Posterior vena cava (tissue), 2 donors: ENCODE measurements at regions not wholly inside any gene's neighbourhood (a gene's known extent, or its start where the extent isn't known, plus 50 kb on each side); places are given as distances from the start of the nearest gene placed in this dataset.
"Not testable (repeated sequence)": the region's sequence is repeated elsewhere in the genome, so short reads cannot be mapped to it uniquely, and the experiment has no call there.

Experiments
- DNase-seq: peaks from one replicate; pipeline ENCODE4 v3.0.0-alpha.2; 2020; ENCODE audit warnings: low spot score
- intact Hi-C, 2 donors: fragments of 100-400 bp; cut with DNase I; formaldehyde crosslinking; loops; one replicate each; pipeline versions ENCODE4 v1.14.1 to v1.14.2; 2022 to 2023
- donor health status: DM: yes; HTN: yes; CAD: no.
- donor health status: DM: yes; HTN: yes; CAD: no.

GRCh38 chr13:87208636-87209035 is 462.5 kb upstream of the SLITRK5 start:
- no peak for DNase-seq
- intact Hi-C loops = no loop called here

DNA sequence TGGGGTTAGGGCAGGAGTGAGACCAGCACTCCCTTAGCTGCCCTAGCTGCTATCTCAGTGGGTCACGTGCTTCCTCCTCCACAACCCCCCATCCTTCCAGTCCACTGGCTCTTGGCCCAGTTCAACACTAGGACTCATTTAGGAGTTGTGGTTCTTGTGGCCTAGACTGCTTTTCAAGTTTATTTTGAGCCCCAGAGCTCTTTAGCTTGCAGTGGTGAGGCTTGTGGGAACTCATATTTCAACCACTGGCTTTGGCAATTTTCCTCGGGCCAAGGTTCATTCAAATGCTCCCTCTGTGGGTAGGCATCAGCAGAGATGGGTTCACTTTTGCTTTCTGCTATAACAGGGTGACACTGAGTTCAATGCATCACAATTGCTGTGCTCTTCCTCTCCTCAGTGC is 436.2 kb upstream of the SLITRK5 start:
- no peak for DNase-seq
- intact Hi-C loops = no loop called here

DNA sequence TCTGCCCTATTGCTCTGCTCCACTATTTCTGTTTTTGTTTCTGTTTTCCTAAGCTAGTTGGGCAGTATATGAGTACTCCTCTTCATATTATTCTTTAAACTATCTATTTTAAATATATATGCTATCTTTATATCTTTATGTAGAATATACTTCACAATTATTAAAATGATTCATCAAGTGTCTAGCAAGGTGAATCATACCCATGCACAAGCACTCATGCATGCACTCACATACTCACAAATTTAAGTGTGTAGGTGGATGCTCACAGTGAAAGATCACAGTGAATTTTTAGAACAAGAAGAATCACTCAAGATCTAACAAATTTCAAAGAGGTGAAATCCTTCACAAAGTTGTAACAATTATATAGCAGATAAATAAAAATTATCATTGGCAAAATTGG is 435.6 kb upstream of the SLITRK5 start:
- DNase-seq = no peak
- intact Hi-C loops = no loop called here

- intact Hi-C loops = no loop called here
- no peak for DNase-seq
Observed at GRCh38 chr13:87244256-87244890, 426.8 kb upstream of the SLITRK5 start.

- intact Hi-C loops = not testable (repeated sequence)
Observed at GRCh38 chr13:87249847-87250246, 421.3 kb upstream of the SLITRK5 start.

GRCh38 chr13:87255394-87255793 is 415.8 kb upstream of the SLITRK5 start:
- intact Hi-C loops = no loop called here
- no peak for DNase-seq

More at GRCh38 chr13:87249847-87250246, 421.3 kb upstream of the SLITRK5 start:
- not testable (repeated sequence) for DNase-seq

GRCh38 chr13:87259479-87260083 is 411.6 kb upstream of the SLITRK5 start:
- DNase-seq = no peak
- intact Hi-C loops = no loop called here

GRCh38 chr13:87274209-87274819 is 396.9 kb upstream of the SLITRK5 start:
- DNase-seq = no peak
- intact Hi-C loops = no loop called here

DNA sequence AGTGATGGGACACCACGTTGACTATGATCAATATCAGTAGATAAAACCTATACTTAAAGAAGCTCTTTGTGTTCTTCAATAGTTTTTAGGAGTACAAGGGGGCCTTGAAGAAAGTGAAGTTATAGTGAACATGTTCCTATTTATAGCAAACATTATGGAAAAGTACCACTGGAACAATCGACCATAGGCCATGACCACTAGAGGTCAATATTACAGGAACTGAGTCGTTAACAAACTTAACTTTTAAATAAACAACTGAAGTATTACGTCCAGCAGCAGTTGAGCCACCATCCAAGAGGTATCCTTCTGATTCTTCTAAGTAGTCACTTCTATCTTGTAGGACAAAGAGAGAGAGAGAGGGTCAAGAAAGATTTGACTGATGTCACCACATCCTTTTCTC is 391.0 kb upstream of the SLITRK5 start:
- DNase-seq = no peak

GRCh38 chr13:87287721-87288120 is 383.4 kb upstream of the SLITRK5 start:
- intact Hi-C loops = no loop called here
- DNase-seq = no peak

More for the DNA sequence above, 391.0 kb upstream of the SLITRK5 start:
- intact Hi-C loops = no loop called here

DNA sequence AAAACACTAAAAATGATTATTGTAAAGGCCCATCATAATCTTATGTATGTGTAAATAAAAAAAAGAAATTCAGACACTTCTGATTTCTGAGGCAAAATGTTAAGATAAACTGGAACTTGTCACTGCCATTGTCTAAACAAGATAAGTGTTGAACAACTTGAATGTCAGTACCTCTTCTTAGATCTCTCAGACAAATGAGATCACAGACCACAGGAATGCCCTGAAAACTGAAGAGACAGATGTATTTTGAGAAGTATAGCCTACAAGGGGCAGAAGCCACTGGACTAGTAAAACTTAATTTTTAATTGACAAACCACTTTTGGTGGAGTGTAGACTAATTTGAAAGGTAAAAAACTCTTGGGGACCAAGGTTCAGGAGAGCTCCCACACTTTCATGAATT is 375.5 kb upstream of the SLITRK5 start:
- DNase-seq = no peak
- intact Hi-C loops = no loop called here

DNA sequence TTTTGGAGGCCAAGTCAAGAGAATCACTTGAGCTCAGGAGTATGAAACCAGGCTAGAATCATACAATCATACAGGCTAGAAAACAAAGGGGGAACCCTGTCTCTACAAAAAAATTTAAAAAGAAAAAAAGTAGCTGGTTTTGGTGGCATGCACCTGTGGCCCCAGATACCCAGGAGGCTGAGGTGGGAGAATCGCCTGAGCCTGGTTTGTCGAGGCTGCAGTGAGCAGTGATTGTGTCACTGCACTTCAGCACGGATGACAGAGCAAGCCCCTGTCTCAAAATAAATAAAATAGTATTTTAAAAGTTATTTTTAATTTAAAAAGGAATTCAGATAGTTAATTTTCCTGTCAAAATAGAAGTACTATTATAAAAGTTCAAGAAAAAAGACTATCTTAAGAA is 369.1 kb upstream of the SLITRK5 start:
- DNase-seq = no peak
- intact Hi-C loops = no loop called here

GRCh38 chr13:87302931-87303330 is 368.2 kb upstream of the SLITRK5 start:
- DNase-seq = no peak
- intact Hi-C loops = no loop called here

DNA sequence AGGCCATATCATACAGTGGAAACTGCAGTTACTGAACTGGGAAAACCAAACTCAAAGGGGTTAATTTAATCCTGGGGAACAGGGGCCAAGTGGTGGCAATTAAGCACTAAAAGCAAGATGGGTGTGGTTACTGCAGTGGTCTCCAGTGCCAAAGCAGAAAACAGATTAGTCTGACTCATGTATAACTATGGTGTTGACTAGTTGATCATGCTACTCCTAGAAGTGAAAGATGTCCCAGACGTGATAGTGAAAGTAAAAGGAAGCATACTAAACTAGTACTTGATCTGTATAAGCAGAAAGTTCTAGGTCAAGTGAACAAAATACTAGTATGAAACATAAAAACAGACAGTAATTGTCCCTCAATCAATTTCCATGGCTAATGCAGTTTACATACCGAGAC is 360.0 kb upstream of the SLITRK5 start:
- DNase-seq = no peak

DNA sequence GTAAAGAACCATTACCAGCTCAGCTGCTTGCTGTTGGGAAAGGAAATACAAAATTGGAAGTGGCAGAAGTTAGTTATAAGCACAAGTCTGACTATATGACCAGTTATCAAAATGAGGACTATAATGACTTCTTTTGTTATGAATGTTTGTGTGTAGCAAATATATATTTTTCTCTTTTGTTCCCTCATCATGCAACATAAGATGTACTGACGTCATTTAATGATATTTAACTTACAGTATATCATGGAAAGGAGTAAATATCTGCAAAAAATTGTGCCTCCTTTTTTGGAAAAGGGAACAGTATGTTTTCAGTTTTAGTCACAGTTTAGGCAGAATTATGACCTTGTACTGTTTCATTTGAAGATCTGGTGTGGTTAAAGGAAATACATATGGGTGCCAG is 356.3 kb upstream of the SLITRK5 start:
- intact Hi-C loops = no loop called here

More for the DNA sequence above, 360.0 kb upstream of the SLITRK5 start:
- intact Hi-C loops = no loop called here

DNA sequence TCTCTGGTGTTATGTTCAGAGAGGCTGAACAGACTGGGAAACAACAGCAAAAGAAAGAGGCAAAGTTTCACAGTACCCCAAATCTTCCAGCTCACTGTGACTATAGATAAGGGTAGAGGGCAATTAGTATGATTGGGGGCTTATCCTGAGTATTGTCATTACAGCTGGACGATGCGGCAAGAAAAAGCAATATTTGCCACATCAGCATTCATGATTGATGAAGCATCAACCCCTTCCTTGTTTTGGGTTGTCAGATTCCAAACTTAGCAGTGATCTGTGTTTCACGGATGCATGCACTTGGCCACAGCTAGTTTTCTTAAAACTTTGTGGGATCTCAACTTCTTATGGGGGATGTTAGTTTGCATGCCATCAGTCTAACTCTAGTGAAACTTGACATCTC is 348.8 kb upstream of the SLITRK5 start:
- intact Hi-C loops = no loop called here

More for the DNA sequence above, 356.3 kb upstream of the SLITRK5 start:
- no peak for DNase-seq

DNA sequence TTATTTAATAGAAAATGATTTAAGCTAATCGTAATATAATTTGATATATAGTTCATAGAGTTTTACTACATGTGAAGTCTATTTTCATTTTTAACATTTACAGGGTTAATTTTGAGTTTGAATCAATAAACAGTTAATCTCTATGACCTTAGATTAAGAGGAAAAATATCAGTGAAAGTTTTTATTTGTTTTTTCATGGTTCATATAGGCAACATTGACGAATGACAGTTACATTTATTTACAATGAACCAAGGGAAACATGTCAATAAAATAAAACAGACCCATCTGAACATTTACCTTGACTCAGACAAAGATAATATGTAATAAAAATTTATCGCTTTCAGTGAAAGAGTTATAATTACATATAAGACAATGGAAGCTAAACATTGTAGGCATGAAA is 346.6 kb upstream of the SLITRK5 start:
- intact Hi-C loops = no loop called here
- DNase-seq = no peak

More for the DNA sequence above, 348.8 kb upstream of the SLITRK5 start:
- no peak for DNase-seq

GRCh38 chr13:87331178-87331577 is 340.0 kb upstream of the SLITRK5 start:
- DNase-seq = no peak
- intact Hi-C loops = no loop called here

GRCh38 chr13:87333599-87333998 is 337.6 kb upstream of the SLITRK5 start:
- DNase-seq = no peak
- intact Hi-C loops = no loop called here

DNA sequence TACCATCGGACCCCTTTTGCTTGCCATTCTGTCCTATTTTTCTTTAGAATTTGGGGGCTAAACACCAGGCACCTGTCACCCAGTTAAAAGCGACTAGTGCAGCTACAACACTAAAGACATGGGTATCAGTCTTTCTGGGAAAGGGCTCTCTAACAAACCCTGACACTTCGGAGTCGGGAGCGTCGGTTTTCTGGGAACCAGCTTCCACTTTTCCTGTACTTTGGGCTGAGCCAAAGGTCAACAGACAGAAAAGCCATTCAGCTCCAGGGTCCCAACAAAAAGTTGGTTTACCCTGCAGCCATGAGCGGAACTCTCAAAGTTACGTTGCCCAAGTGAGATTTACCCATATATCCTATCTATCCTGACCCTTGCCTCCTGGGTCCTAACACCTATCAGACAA is 337.0 kb upstream of the SLITRK5 start:
- DNase-seq = no peak
- intact Hi-C loops = no loop called here

DNA sequence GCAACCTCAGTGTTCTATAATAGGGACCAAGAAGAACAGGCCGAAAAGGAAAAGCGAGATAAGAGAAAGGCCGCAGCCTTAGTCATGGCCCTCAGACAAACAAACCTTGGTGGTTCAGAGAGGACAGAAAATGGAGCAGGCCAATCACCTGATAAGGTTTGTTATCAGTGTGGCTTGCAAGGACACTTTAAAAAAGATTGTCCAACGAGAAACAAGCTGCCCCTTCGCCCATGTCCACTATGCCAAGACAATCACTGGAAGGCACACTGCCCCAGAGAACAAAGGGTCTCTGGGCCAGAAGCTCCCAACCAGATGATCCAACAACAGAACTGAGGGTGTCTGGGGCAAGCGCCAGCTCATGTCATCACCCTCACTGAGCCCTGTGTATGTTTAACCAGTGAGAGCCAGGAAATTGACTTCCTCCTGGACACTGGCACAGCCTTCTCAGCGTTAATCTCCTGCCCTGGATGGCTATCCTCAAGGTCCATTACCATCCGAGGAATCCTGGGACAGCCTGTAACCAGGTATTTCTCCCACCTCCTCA is 334.8 kb upstream of the SLITRK5 start:
- DNase-seq = not testable (repeated sequence)

More for the DNA sequence above, 334.8 kb upstream of the SLITRK5 start:
- intact Hi-C loops = not testable (repeated sequence)
